Stimulated activated CD8-positive, alpha-beta memory T cell treated with anti-CD3 and anti-CD28 coated beads, Interleukin-7, amount 100 ng/mL, for 4 hours (primary cell): ENCODE measurements at regions not wholly inside any gene's neighbourhood (a gene's known extent, or its start where the extent isn't known, plus 50 kb on each side); places are given as distances from the start of the nearest gene placed in this dataset.
"Not testable (repeated sequence)": the region's sequence is repeated elsewhere in the genome, so short reads cannot be mapped to it uniquely, and the experiment has no call there.

ENCODE experiments used
- DNase-seq, 2 donors: peaks; one replicate each; pipeline ENCODE4 v3.0.0-alpha.2; 2020; ENCODE audit warnings: low read depth in 2 of 2

GRCh38 chr1:88462488-88463261 is 221.4 kb upstream of the PKN2 start:
- no peak for DNase-seq

- no peak for DNase-seq
These were observed 220.6 kb upstream of the PKN2 start for GRCh38 chr1:88463401-88463985.

GRCh38 chr1:88466011-88466410 is 218.1 kb upstream of the PKN2 start:
- no peak for DNase-seq

- DNase-seq, result no peak
These were observed 217.0 kb upstream of the PKN2 start for GRCh38 chr1:88466899-88467580.

- DNase-seq, result no peak
These were observed 211.8 kb upstream of the PKN2 start for GRCh38 chr1:88472298-88472697.

GRCh38 chr1:88472714-88473113 is 211.4 kb upstream of the PKN2 start:
- DNase-seq, result no peak

GRCh38 chr1:88474555-88475304 is 209.3 kb upstream of the PKN2 start:
- DNase-seq, result no peak

GRCh38 chr1:88484881-88485280 is 199.2 kb upstream of the PKN2 start:
- no peak for DNase-seq

GRCh38 chr1:88488237-88488636 is 195.8 kb upstream of the PKN2 start:
- no peak for DNase-seq

GRCh38 chr1:88490676-88491075 is 193.4 kb upstream of the PKN2 start:
- DNase-seq, result no peak

- DNase-seq, result no peak
These were observed 184.4 kb upstream of the PKN2 start for GRCh38 chr1:88499671-88500070.

- no peak for DNase-seq
These were observed 181.2 kb upstream of the PKN2 start for GRCh38 chr1:88502886-88503285.

GRCh38 chr1:88503646-88504045 is 180.4 kb upstream of the PKN2 start:
- no peak for DNase-seq

GRCh38 chr1:88504601-88505000 is 179.5 kb upstream of the PKN2 start:
- no peak for DNase-seq

GRCh38 chr1:88509379-88509778 is 174.7 kb upstream of the PKN2 start:
- DNase-seq, result no peak

GRCh38 chr1:88514544-88515060 is 169.5 kb upstream of the PKN2 start:
- DNase-seq, result no peak

GRCh38 chr1:88517499-88517898 is 166.6 kb upstream of the PKN2 start:
- not testable (repeated sequence) for DNase-seq

- DNase-seq, result no peak
These were observed 164.9 kb upstream of the PKN2 start for GRCh38 chr1:88519156-88519555.

- DNase-seq, result no peak
These were observed 160.1 kb upstream of the PKN2 start for GRCh38 chr1:88523854-88524528.

- no peak for DNase-seq
These were observed 157.6 kb upstream of the PKN2 start for GRCh38 chr1:88526456-88526855.

- no peak for DNase-seq
These were observed 155.3 kb upstream of the PKN2 start for GRCh38 chr1:88528792-88529191.

- DNase-seq, result no peak
These were observed 154.5 kb upstream of the PKN2 start for GRCh38 chr1:88529581-88529980.
